ENCODE measurements at regions not wholly inside any gene's neighbourhood (a gene's known extent, or its start where the extent isn't known, plus 50 kb on each side); places are given as distances from the start of the nearest gene placed in this dataset.

DNA sequence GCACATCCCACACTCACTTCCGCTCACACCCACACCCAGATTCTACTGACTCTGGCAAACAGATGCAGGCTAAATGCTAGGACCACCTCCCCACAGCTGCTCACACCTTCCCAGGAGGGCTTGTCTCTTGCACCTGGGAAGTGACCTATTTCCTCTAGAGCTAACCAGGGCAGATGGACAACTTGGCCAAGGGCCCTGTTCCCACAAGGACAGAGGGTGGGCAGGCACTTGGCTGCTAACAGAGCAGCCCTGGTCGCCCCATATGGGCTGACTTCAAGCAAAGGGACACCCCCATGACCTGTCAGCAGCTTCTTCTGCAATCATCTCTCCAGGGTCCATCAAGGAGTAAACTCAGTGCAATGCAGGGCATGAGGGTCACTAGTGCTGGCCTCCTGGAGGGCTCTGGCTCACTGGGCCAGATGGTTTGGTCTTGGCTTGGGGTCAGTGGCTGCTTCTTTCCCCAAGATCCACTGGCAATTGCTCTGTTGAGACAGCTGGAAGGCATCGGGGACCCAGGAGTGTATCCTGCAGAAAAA is 641.5 kb downstream of the PLPP3 start:
- DNase-seq (ENCODE audit: low spot score) = no peak

DNA sequence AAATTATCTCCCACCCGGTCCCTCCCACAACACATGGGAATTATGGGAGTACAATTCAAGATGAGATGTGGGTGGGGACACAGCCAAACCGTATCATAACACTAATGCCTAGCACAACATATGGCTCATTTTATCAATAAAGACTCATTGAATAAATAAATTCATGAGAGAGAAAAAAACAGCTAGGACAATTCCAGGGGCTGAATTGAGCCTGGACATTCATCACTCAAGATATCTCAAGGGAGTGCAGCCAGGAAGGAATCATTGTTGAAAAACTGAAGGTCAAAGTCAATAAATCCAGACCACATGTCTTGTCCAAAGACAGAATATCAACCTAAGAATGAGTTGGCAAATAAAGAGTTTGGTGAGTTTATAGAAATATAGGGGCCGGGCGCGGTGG is 644.1 kb downstream of the PLPP3 start:
- no peak for DNase-seq (ENCODE audit: low spot score)

DNA sequence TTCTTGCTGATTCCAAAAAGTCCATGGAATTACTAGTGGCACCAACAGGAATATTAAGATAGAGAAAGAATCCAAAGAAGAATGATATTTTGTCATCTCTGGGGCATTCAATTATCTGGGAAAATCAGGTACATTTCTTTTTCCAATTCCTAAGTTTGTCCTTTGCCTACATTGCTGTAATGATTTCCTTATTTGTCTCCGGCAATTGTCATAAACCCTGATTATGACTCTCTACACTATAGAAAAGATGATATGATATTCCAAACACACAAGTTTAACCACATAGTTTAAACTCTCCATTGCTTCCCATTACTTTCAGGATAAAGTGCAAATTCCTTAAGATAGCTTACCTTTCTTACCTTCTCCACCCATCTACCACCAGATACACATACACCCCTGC is 647.0 kb downstream of the PLPP3 start:
- DNase-seq (ENCODE audit: low spot score) = no peak

DNA sequence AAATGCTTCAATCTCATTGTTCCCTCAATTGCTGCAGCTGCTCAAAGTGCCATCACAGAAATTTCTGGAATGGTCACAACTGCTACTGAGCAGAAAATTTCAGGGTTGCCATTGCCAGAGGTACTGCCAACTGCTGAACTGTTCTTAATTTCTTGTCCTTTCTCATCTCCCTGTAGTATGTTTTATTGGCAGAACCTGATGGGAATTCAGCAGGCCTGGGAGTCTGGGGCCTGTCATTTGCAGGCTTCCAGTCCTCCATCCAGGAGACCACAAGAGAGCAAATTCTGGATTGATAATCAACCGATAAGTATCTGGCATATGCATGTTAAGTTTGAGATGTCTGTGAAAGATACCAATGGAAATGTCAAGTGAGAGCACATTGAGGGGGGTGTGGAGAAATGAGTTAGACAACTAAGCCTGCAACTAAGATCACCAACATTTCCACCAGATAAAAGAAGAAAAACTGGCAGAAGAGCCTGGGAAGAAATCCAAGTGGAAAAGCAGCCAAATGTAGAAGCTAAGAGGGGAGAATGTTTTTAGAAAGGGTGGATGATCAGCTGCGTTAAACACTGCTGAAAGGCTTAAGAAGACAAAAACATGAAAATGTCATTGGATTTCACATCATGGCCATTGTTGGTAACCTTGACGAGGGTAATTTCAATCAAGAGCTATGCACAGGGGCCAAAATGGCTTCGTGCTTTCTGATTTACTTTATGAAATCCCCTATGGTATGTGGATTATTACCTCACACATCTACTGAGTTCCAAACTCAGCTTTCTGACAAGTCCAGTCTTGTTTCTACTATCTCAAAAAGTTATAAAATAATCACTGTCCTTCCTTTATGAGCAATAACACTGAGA is 648.1 kb downstream of the PLPP3 start:
- DNase-seq (ENCODE audit: low spot score) = no peak

DNA sequence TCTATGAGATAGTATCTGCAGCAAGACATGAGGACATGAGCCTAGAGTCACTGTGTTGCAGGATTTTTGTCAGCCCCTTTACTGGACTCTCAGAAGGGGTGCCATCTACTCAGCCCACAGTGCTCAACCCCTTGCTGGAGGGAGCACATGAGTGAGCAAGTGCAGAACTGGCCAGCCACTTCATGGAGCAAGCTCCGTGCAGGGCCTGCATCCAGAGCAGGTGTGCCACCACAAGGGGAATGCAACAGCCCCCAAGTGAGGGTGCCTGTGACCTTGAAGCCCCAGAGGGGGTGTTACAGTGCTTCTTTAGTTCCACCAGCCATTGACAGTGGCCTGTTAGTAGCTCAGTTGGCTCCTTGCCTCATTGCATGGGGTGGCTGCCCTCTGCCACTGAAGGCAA is 649.7 kb downstream of the PLPP3 start:
- DNase-seq (ENCODE audit: low spot score) = no peak

DNA sequence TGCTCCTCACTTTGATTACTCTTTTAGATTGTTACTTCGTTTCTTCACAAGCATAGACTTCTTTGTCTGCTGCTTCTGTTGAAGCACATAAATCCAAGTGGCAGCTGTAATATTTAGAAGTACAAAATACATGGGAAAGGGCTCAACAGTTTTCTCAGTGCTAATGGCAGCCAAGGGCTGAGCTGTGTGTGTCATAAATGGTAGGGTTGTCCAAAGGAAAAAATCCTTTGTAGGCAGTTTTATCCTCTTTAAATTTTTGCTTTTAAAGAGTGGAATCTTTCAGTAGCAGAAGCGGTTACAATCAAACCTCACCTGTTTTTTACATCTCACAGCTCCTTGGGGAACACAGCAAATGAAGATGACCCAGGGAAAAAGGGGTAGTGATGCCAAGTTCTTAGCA is 650.8 kb downstream of the PLPP3 start:
- DNase-seq (ENCODE audit: low spot score) = no peak

DNA sequence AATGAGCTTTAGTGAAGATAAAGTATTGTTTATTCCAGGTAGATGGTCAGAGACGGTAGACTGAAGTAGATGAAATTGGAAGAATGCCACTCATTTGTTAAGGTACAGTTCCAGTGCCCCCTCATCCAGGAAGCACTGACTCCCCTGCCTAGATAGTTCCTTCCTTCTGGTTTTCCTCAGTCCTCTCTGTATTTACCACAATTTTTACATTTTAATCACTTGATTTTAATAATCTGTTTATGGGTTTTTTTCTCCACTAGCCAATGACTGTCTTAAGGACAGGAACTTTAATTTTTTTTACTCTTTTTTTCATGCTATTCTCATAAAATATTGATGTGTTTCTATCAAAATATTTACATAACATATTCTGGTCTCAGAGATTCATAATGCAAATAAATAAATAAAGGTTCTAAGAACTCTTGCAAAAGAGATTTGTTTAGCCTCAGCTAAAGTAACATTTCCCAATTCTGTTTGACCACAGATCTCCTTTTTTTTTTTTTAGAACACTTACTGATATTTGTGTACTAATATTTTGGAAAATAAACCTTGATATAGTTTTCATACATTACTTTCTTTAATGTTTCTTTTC is 651.6 kb downstream of the PLPP3 start:
- DNase-seq (ENCODE audit: low spot score) = no peak

DNA sequence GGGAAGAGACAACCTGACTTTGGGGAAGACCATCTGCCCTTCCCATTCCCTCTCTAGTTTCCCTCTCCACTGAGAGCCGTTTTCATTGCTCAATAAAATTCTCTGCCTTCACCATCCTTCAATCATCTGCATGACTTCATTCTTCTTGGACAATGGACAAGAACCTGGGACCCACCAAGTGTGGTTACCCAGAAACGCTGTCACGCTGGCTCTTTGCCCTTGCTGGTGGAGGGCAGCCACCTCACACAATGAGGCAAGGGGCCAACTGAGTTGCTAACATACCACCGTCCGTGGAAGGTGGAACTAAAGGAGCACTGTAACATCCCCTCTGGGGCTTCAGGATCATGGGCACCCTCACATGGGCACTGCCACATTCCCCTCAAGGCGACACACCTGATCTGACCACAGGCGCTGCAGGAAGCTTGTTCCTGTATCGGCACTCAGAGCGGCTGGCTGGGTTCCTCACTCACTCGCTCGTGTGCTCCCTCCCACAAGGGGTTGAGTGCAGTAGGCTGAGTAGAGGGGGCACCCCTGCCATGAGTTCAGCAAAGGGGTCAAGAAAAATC is 652.4 kb downstream of the PLPP3 start:
- DNase-seq (ENCODE audit: low spot score) = no peak

DNA sequence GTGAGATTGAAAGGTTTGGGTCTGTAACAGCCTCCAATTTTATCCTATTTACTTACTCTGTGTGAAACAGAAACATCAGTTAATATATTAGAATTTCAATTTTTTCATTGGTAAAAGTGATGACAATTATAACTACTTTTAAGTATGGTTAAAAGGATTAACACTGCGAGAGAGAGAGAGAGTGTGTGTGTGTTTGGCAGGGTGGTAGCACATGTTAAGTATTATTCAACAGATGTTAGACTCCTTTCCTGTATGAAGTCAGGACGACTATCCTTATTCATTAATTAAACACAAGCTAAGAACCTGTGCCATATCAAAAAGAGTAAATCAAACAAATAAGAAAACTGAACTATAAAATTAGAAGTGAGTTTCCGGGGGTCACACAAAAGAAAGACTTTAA is 662.5 kb downstream of the PLPP3 start:
- no peak for DNase-seq (ENCODE audit: low spot score)

DNA sequence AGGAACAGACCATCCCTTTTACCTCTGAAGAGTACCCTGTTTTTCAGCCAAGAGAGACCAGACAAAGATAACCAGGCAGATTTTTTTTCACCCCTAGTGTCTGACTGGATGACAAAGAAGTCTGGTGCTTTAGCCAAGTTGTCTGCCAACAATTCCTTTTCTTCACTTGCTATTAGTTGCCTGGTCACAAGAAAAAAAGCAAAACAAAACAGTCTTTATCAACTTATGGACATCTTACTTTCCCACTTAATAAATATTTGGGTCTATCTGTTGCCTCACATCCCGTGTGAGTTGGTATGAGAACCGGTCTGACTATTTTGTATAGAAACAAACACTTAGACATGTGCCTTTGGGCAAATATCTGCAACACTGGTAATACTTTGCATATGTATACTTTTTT is 662.9 kb downstream of the PLPP3 start:
- no peak for DNase-seq (ENCODE audit: low spot score)

DNA sequence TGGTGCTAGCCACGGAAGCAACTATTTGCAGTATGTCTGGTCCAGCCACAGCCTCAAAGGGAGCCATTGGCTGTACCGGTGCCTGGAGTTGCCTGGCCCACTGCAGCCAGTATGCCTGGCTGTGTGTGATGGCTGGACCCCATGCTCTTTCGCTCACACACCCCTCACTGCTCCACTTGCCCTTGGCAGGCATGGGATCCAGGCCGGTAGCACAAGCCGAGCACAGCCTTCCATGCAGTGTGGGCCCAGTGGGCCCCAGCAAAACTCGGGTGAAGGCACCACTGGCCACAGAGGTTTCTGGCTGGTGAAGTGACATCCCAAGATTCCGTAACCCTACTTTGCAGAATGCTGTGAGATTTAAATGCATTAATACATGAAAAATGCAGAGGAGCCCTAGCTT is 665.8 kb downstream of the PLPP3 start:
- DNase-seq (ENCODE audit: low spot score) = no peak

DNA sequence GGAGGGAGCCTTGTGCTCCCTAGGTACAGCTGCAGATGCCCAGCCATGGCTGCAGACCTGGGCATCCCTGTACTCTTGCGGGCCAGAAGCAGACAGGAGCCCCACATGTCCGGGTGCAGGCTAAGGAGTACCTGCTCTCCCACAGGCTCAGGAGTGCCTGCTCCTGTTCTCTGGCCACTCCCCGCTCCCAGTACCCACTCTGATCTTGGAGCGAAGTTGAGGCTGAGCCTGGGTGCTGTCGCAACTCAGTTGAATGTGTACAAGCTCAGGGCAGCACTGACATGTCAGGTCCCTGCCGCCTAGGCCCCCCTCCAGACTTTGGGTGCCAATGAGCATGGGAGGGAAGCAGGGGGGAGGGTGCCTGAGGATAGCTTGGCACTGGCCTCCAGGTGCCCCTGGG is 666.9 kb downstream of the PLPP3 start:
- no peak for DNase-seq (ENCODE audit: low spot score)

DNA sequence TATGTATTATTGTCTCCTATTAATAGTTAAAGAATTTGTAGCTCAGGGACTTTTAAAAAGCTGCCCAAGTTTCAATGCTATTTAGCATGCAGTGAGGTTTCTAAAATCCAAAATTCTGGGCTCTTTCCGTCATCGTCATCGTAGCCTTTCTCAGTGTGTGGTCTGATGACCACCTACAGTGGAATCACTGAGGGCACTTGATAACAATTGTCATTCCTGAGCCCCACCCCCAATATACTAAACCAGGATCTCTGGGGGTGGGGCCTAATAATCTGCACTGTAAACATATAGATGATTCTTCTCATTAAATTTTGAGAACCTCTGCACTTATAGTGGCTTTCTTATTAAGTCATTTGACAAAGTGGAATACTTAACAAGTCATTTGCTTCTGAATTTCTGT is 674.8 kb downstream of the PLPP3 start:
- DNase-seq (ENCODE audit: low spot score) = no peak

DNA sequence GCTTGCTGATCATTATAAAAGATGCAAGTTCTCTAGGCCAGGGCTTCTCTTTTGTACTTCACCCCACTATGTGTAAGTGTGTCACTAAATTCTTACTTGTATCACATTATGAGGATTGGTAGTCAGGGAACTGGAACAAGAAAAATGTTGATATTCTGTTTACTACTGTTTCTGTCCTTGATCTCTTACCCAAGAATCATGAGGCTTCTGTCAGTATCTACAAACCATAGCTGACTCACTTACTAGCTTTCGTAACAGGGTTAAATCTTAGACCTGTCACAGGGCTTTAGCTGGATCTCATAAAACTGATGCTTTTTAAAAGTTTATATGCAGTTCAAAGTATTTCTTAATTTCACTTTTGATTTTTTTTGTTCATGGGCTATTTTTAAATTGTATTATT is 681.2 kb downstream of the PLPP3 start:
- peak; percentile 39 for DNase-seq (ENCODE audit: low spot score)

DNA sequence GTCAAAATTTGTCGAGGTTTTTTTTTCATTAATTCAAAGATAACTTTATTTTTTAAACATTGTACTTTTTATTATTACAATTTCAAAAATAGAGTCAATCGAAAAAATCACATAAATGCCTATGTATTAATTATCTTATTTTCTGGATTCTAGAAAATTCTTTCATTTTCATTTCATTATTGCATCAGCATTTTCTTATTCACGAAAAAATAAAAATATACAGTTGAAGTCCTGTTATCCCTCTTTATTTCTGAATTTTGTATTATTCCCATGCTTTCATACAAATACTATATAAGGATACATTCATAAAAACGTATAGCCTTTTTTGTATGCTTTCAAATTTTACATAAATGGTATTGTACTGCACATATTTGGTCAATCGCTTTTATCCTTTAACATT is 681.0 kb upstream of the USP24 start:
- DNase-seq (ENCODE audit: low spot score) = no peak

DNA sequence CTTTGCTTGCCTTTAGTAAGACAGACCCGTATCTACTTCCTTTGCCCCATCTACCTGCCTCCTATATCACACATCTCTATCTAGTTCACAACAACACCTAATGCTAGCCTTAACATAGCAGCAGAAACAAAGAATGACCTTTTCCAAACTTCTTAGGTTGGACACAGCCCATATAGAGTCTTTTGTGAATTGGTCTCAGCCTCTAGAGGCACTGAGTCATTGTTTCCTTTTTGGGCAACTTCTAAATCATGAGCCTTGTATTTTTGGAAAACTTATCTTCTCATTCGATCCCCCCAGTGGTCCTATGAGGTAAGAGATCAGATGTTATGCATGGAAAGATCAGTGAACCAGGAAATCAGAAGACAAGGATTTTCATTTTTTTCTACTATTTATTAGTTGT is 679.4 kb upstream of the USP24 start:
- DNase-seq (ENCODE audit: low spot score) = no peak

DNA sequence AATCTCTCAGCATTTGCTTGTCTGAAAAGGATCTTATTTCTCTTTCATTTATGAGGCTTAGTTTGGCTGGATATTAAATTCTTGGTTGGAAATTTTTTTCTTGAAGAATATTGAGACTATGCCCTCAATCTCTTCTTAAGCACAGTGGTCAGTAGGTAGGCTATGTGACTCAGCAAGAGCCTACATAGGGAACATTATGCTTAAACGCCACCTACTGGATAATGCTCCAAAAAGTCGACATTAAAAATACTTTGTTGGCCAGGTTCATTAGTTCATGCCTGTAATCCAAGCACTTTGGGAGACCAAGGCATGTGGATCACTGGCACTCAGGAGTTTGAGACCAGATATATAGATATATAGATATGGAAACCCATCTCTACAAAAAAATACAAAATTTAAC is 678.0 kb upstream of the USP24 start:
- peak; percentile 57 for DNase-seq (ENCODE audit: low spot score)

DNA sequence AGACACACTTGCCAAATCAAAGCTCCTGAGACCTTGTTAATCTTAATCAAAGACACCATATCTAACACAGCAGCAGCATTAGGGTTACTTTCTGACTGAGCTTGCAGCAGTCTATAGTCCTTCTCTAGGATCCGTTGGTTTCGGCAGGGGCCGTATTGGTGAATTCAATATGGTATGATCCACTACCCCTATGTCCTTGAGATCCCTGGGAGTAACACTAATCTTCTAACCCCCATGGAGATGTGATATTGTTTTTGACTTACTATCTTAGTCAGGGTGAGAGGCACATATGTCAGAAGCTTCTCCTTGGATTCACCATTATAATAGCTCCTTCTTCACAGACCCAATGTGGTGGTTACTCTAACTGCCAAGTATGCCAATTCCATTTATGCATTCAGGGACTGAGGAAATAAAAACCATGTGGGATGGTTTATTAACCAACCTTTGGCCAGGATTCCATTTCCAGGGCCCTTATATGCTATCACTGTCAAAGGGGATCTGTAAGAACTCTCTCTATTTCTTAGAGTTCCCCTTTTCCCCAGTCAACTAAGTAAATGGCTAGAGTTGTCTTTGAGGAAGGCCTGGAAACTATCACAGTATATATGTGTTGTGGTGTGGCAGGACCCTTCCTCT is 673.6 kb upstream of the USP24 start:
- no peak for DNase-seq (ENCODE audit: low spot score)

DNA sequence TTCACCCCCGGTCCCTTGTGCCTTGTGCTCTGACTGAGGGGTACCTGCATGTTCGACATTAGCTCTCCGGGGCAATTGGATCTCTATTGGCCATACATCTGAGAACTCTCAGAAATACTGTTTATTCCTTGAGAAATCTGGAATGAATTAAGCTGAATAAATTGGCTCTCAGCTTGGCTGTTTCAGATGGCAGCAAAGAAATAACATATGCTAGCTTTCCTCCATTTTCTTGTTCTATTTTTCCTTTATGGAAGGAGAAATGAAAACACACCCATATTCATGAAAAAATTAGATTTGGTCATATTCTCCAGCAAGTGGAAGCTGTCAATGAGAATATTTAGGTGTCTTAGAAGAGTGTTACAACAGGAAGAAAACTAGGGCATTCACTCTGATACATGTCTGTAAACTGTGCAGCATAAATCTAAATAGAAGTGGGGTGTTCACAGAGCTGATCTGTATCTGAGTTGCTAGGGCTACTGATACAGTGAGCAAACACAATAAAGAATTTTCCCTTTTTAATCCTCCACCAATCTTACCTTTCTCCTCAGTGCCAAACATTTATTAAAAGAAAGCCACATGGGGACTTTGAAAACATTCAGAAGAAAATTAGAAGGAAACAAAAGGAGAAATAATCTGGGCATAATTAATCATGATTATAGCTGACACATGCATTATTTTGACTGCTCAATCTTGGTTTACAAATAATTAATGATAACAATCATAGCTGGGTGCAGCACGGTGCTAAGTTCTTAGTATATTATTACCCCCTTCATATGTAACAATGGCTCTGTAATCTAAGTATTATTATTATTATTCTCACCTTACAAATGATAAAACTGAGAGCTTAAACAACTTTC is 671.9 kb upstream of the USP24 start:
- no peak for DNase-seq (ENCODE audit: low spot score)

DNA sequence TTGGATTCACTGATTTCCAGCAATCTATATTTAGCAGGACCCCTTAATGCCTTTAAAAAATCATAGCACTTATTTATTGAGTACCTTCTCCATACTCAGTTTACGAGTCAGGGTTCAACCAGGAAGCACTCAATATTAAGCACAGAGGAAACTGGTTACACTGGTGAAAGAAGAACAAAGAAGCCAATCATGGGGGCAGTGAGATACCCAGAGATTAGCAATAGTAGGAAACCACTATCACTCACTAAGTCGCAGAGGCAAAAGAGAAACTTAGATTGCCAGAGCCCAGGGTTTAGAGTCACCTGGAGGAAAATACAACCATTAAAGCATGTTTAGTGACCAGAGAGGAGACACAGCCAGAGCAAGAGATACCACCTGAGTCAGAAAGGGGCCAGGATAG is 670.5 kb upstream of the USP24 start:
- no peak for DNase-seq (ENCODE audit: low spot score)

DNA sequence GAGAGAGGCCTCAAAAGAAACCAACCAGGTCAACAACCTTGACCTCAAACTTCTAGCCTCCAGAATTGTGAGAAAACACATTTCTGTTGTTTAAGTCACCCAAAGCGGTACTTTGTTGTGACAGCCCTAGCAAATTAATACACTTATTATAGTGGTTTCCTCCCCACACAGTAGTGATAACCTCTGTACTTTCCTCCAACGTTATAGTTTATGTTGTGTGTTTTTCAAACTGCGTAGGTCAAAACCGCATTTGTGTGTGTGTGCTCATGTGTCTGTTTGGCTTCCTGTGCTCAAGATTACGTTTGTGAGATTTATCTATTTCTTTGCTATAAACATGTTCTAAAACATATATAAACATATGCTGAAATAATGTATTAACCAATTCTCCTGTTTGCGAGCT is 667.8 kb upstream of the USP24 start:
- DNase-seq (ENCODE audit: low spot score) = no peak

DNA sequence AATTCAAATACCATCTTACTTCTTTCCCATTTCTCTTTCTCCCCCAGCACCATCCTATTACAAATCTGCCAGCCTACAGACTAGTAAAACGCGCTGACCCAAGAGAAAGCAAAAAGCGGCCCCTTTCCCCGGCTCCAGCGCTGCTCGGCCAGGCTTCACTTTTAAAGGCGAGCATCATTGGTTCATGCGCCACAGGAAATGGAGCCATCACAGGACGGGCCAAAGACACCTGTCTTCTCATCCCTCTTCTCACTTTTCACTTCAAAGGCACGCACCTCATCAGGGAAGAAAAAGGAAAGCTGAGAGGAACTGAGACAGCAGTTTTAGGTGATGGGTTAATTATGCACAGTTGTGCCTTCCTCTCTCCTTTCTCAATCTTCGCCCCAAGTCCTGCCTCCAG is 664.2 kb upstream of the USP24 start:
- DNase-seq (ENCODE audit: low spot score) = no peak

All from A172 (cell line).